K562 (cell line): ENCODE measurements at regions not wholly inside any gene's neighbourhood (a gene's known extent, or its start where the extent isn't known, plus 50 kb on each side); places are given as distances from the start of the nearest gene placed in this dataset.

Experiments used
- ATAC-seq: fragments of 200-7000 bp; cut with Tn5 transposase; 3 replicates; pipeline ENCODE4 v1.9.1; 2020; ENCODE audit warnings: moderate library complexity
- BruUV-seq: library from RNA; stranded (reverse); fragments of 400-500 nt; replicated peaks from 2 replicates; lab custom pipeline; 2021; lab: Mats Ljungman, UMichigan
- CTCF ChIA-PET: fragments of 300-600 bp; formaldehyde crosslinking; extraction: SDS; loops from one replicate; lab custom pipeline; 2021; ENCODE audit warnings: low intra/inter-chr PET ratio; lab: Yijun Ruan, JAX
- POLR2A ChIA-PET: fragments of 300-600, 350-650 bp; sonication (Branson Sonifier 250); formaldehyde crosslinking; extraction: SDS; loops from one replicate; lab custom pipeline; 2021; ENCODE audit warnings: antibody characterized with exemption, inconsistent platforms; lab: Yijun Ruan, JAX
- DNase-seq, 4 experiments: peaks; one replicate each; pipeline versions ENCODE4 v3.0.0 to v3.0.0-alpha.2; 2011 to 2018; ENCODE audit warnings: low spot score in 3 of 4, mixed read lengths in 3 of 4; ENCODE audit errors: extremely low read depth in 1 of 4
- FAIRE-seq: peaks from 2 replicates; lab custom pipeline; 2011; peaks lifted over from hg19 to GRCh38; lab: Jason Lieb, UNC
- H2AFZ ChIP-seq: 2 replicates; pipeline ENCODE4 v1.6.0; 2011; ENCODE audit warnings: low read depth, low read length, control low read depth, inconsistent platforms
- H3K27ac ChIP-seq: fragments of 200-600 bp; 3 replicates; pipeline ENCODE4 v1.8.0; 2011; ENCODE audit warnings: low read depth, mild to moderate bottlenecking, control low read depth, inconsistent platforms, low read length, moderate library complexity, mixed read lengths; ENCODE audit errors: extremely low read depth
- H3K27me3 ChIP-seq, 2 experiments: fragments of 300-600 bp in 1 of 2; 2 replicates in 1 of 2; 3 replicates in 1 of 2; pipeline versions ENCODE4 v1.6.0 to v1.8.0; 2011; ENCODE audit warnings: inconsistent platforms in 2 of 2, low read length in 2 of 2, mild to moderate bottlenecking in 1 of 2, mixed read lengths in 1 of 2, moderate library complexity in 1 of 2; ENCODE audit not compliant: control insufficient read depth in 2 of 2, insufficient read depth in 2 of 2
- H3K36me3 ChIP-seq: fragments of 300-600 bp; 3 replicates; pipeline ENCODE4 v1.8.0; 2011; ENCODE audit warnings: mild to moderate bottlenecking, low read length, inconsistent platforms; ENCODE audit not compliant: control insufficient read depth, insufficient read depth
- H3K4me1 ChIP-seq, 2 experiments: fragments of 200-600 bp in 1 of 2; replicated peaks in 1 of 2; 2 replicates in 1 of 2; 3 replicates in 1 of 2; pipeline versions ENCODE4 v1.5.1 to v1.8.0; 2011; ENCODE audit warnings: inconsistent platforms in 2 of 2, low read length in 2 of 2, mild to moderate bottlenecking in 1 of 2, mixed read lengths in 1 of 2, moderate library complexity in 1 of 2; ENCODE audit not compliant: control insufficient read depth in 2 of 2, insufficient read depth in 2 of 2
- H3K4me2 ChIP-seq: 2 replicates; pipeline ENCODE4 v1.6.1; 2011; ENCODE audit warnings: low read length, control low read depth, inconsistent platforms, mixed read lengths; ENCODE audit not compliant: insufficient read depth
- H3K4me3 ChIP-seq: fragments of 200-600 bp; sonication (generic), shearing (Covaris generic); 2 replicates; pipeline ENCODE4 v1.5.1; 2016; ENCODE audit warnings: control low read depth, inconsistent platforms
- H3K79me2 ChIP-seq: fragments of 200-600 bp; 3 replicates; pipeline ENCODE4 v1.8.0; 2011; ENCODE audit warnings: low read length, inconsistent platforms; ENCODE audit not compliant: control insufficient read depth, insufficient read depth
- H3K9ac ChIP-seq, 2 experiments: 2 replicates each; pipeline versions ENCODE4 v1.6.0 to v1.6.1; 2011; ENCODE audit warnings: low read depth in 2 of 2, low read length in 2 of 2, control low read depth in 1 of 2, inconsistent platforms in 1 of 2, mild to moderate bottlenecking in 1 of 2, mixed read lengths in 1 of 2; ENCODE audit not compliant: insufficient read depth in 1 of 2
- H3K9me1 ChIP-seq: one replicate; pipeline ENCODE4 v1.6.0; 2011; ENCODE audit warnings: inconsistent platforms, mild to moderate bottlenecking, low read length, moderate library complexity; ENCODE audit not compliant: control insufficient read depth, insufficient read depth
- H3K9me3 ChIP-seq: replicated peaks from 2 replicates; pipeline ENCODE4 v1.5.1; 2011; ENCODE audit warnings: low read depth, low read length, inconsistent platforms; ENCODE audit not compliant: control insufficient read depth, insufficient read depth
- H4K20me1 ChIP-seq: replicated peaks from 2 replicates; pipeline ENCODE4 v1.6.1; 2011; ENCODE audit warnings: low read length, inconsistent platforms, mixed read lengths; ENCODE audit not compliant: control insufficient read depth, insufficient read depth
- ARID3B ChIP-seq: fragments of 250-450 bp; sonication (Bioruptor Pico); IDR thresholded peaks from 2 replicates; pipeline ENCODE4 v1.4.0; 2020; ENCODE audit warnings: borderline replicate concordance
- BRD4 ChIP-seq: fragments of 200-600 bp; sonication (generic); IDR thresholded peaks from 2 replicates; pipeline ENCODE4 v1.6.1; 2017; ENCODE audit warnings: inconsistent platforms
- BRD9 ChIP-seq: fragments of 450-650 bp; IDR thresholded peaks from 2 replicates; pipeline ENCODE4 v1.6.1; 2018; ENCODE audit warnings: low read depth; ENCODE audit not compliant: partially characterized antibody
- DDX20 ChIP-seq: fragments of 450-650 bp; IDR thresholded peaks from 2 replicates; pipeline ENCODE4 v1.6.1; 2016; ENCODE audit warnings: missing genetic modification characterization, low read depth, mild to moderate bottlenecking, missing compliant biosample characterization, moderate library complexity
- MAFF ChIP-seq: IDR thresholded peaks from 2 replicates; pipeline ENCODE4 v1.6.1; 2012; ENCODE audit warnings: low read length, improper control_type of control experiment
- MAFG ChIP-seq: fragments of 450-650 bp; conservative IDR thresholded peaks from 2 replicates; pipeline ENCODE4 v1.6.1; 2016; ENCODE audit warnings: missing genetic modification characterization, missing compliant biosample characterization
- MAFK ChIP-seq: IDR thresholded peaks from 2 replicates; pipeline ENCODE4 v1.6.1; 2011; ENCODE audit warnings: low read length, improper control_type of control experiment
- MCM3 ChIP-seq: fragments of 450-650 bp; IDR thresholded peaks from 2 replicates; pipeline ENCODE4 v1.6.1; 2016
- MITF ChIP-seq: IDR thresholded peaks from 2 replicates; pipeline ENCODE4 v1.6.1; 2014; ENCODE audit warnings: antibody characterized with exemption
- MNT ChIP-seq, 2 experiments: fragments of 450-650 bp; conservative IDR thresholded peaks; 2 replicates each; pipeline ENCODE4 v1.6.1; 2017; ENCODE audit warnings: mild to moderate bottlenecking in 2 of 2, moderate library complexity in 2 of 2
- SMARCA4 ChIP-seq: fragments of 450-650 bp; IDR thresholded peaks from 2 replicates; pipeline ENCODE4 v1.6.1; 2016
- SREBF1 ChIP-seq: fragments of 150-350 bp; IDR thresholded peaks from 2 replicates; pipeline ENCODE4 v1.6.1; 2014; ENCODE audit warnings: antibody characterized with exemption, low read depth, low read length, borderline replicate concordance
- SRSF9 ChIP-seq: fragments of 200-400 bp; formaldehyde crosslinking; IDR thresholded peaks from 2 replicates; pipeline ENCODE4 v1.6.1; 2017; ENCODE audit warnings: low read depth, low read length, borderline replicate concordance
- ZFP30 ChIP-seq: fragments of 250-450 bp; sonication (Bioruptor Pico); IDR thresholded peaks from 2 replicates; pipeline ENCODE4 v1.8.0; 2022; ENCODE audit warnings: moderate library complexity, mild to moderate bottlenecking, inconsistent platforms, borderline replicate concordance
- ZNF830 ChIP-seq: fragments of 250-450 bp; sonication (Bioruptor Pico); IDR thresholded peaks from 2 replicates; pipeline ENCODE4 v1.5.0; 2021; ENCODE audit warnings: mild to moderate bottlenecking
- WGBS: fragments of 100-300 bp; shearing (Covaris generic); methylation state at CpG from one replicate; pipeline ENCODE4 v1.1.6; 2016; ENCODE audit warnings: low coverage, mixed read lengths; ENCODE audit not compliant: insufficient coverage; ENCODE audit errors: missing lambda C conversion rate; 5-methylcytosine and 5-hydroxymethylcytosine counted together
- in situ Hi-C: fragments of 300-500 bp; cut with MboI; formaldehyde crosslinking; loops from 4 replicates; pipeline ENCODE4 v1.15.0; 2018; ENCODE audit warnings: inconsistent platforms, mixed read lengths
- intact Hi-C: fragments of 100-400 bp; cut with micrococcal nuclease; formaldehyde crosslinking; loops from 2 replicates; pipeline ENCODE4 v1.14.2; 2022
- TF ChIP-seq, protein P1 (sequence below): conservative IDR thresholded peaks from 2 replicates; pipeline ENCODE4 v1.6.1; 2011; ENCODE audit warnings: low read depth, mild to moderate bottlenecking, low read length; ENCODE audit not compliant: control insufficient read depth
- TF ChIP-seq, protein P2 (sequence below), 3 experiments: fragments of 200-800 bp in 1 of 3; sonication (Bioruptor generic) in 1 of 3; sonication (generic) in 1 of 3; formaldehyde crosslinking in 1 of 3; IDR thresholded peaks; 2 replicates each; pipeline versions ENCODE4 v1.6.1 to v1.8.0; 2016 to 2022; ENCODE audit warnings: mild to moderate bottlenecking in 2 of 3, missing compliant biosample characterization in 2 of 3, missing genetic modification characterization in 2 of 3, missing genetic modification reagents in 1 of 3

DNA sequence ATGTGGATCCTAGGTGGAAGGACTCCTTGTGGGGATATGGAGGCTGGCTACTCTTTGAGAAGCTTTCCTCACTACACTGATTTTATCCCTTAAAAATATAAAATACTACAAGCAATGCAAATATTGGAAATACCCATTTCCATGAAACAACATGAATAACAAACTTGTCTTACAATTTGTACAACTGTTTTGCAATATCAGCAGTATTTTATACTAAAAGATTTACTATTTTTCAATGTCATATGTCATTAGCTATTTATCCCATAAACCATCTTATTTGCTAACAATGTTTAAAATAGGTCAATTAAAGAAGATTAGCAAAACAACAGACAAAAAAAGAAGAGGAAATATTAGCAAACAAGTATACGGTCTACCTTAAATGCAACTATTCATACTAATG, 1674.1 kb downstream of the PCDH7 start:
- Histone ChIP-seq H3K4me3 (no peak overlapping the region), H3K4me2 (no peak overlapping the region), H3K79me2 (no peaks in the 10 kb centered on the region), H3K9ac (no peak overlapping the region), H3K27me3 (no peaks in the 10 kb centered on the region), H3K4me1 (no peaks in the 10 kb centered on the region), H3K9me1 (no peaks in the 10 kb centered on the region), H2AFZ (no peak overlapping the region), H4K20me1 (no peaks in the 10 kb centered on the region), H3K27ac (no peak overlapping the region), H3K9me3 (0 out of 2 replicates have a peak, but pooled peaks cover 1% of the 10 kb centered on the region), H3K36me3 (no peaks in the 10 kb centered on the region)
- no peak for ATAC-seq
- in situ Hi-C loops, result no loop called here
- BruUV-seq, result no TSS peak
- ChIA-PET POLR2A (no interaction called here), CTCF (no interaction called here)
- FAIRE-seq, result no peak
- 45% methylated on average over 1 of the region's 1 CpG for WGBS
- DNase-seq, result no peak
- intact Hi-C loops, result no loop called here
- TF ChIP-seq BRD4, result no peak
- TF ChIP-seq MAFF, result peak; percentile 74
- TF ChIP-seq BRD9, result no peak
- TF ChIP-seq SMARCA4, result no peak
- TF ChIP-seq ZFP30 (CRISPR knock-in tag), result no peak
- TF ChIP-seq, protein P1, sequence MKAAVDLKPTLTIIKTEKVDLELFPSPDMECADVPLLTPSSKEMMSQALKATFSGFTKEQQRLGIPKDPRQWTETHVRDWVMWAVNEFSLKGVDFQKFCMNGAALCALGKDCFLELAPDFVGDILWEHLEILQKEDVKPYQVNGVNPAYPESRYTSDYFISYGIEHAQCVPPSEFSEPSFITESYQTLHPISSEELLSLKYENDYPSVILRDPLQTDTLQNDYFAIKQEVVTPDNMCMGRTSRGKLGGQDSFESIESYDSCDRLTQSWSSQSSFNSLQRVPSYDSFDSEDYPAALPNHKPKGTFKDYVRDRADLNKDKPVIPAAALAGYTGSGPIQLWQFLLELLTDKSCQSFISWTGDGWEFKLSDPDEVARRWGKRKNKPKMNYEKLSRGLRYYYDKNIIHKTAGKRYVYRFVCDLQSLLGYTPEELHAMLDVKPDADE, result no peak
- TF ChIP-seq MCM3, result no peak
- TF ChIP-seq, protein P2, sequence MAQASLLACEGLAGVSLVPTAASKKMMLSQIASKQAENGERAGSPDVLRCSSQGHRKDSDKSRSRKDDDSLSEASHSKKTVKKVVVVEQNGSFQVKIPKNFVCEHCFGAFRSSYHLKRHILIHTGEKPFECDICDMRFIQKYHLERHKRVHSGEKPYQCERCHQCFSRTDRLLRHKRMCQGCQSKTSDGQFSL (CRISPR knock-in tag; IDR thresholded peaks at IDR 0.05), result no peak
- TF ChIP-seq, protein P2 (tag; IDR thresholded peaks at IDR 0.05), result no peak
- TF ChIP-seq ZNF830, result no peak
- peak; percentile 44; the same call in 1 of the 2 replicates for TF ChIP-seq MAFG
- TF ChIP-seq SRSF9, result no peak
- TF ChIP-seq DDX20 (tag), result no peak
- no peak for TF ChIP-seq MITF
- no peak for TF ChIP-seq SREBF1
- TF ChIP-seq MNT (conservative IDR thresholded peaks at IDR 0.05), result no peak
- no peak for TF ChIP-seq ARID3B (CRISPR knock-in tag)
- peak; percentile 83 for TF ChIP-seq MAFK
